ENCODE measurements at regions not wholly inside any gene's neighbourhood (a gene's known extent, or its start where the extent isn't known, plus 50 kb on each side); places are given as distances from the start of the nearest gene placed in this dataset.

- H3K36me3 ChIP-seq = no peaks in the 10 kb centered on the region
- no peak overlapping the region for H3K4me3 ChIP-seq
- H3K27me3 ChIP-seq = no peaks in the 10 kb centered on the region
- TF ChIP-seq CTCF (IDR thresholded peaks at IDR 0.05) = no peak
- intact Hi-C loops (cut with DNase I; ENCODE audit: low total_unique reads) = no loop called here
- no peak for DNase-seq
- H3K4me1 ChIP-seq = no peaks in the 10 kb centered on the region
- H3K9me3 ChIP-seq = no peaks in the 10 kb centered on the region
- no peak overlapping the region for H3K27ac ChIP-seq
Observed at GRCh38 chr2:12841021-12841420, 124.3 kb downstream of the TRIB2 start.

GRCh38 chr2:12842917-12843316 is 126.2 kb downstream of the TRIB2 start:
- Histone ChIP-seq H3K4me3 (no peak overlapping the region), H3K27ac (no peak overlapping the region), H3K9me3 (no peaks in the 10 kb centered on the region), H3K27me3 (no peaks in the 10 kb centered on the region), H3K4me1 (no peaks in the 10 kb centered on the region), H3K36me3 (no peaks in the 10 kb centered on the region)
- no peak for TF ChIP-seq CTCF (IDR thresholded peaks at IDR 0.05)
- intact Hi-C loops (cut with DNase I; ENCODE audit: low total_unique reads) = no loop called here
- no peak for DNase-seq

GRCh38 chr2:12844511-12844910 is 127.8 kb downstream of the TRIB2 start:
- H3K4me1 ChIP-seq = no peaks in the 10 kb centered on the region
- intact Hi-C loops (cut with DNase I; ENCODE audit: low total_unique reads) = no loop called here
- TF ChIP-seq CTCF (IDR thresholded peaks at IDR 0.05) = no peak
- H3K4me3 ChIP-seq = no peak overlapping the region
- H3K36me3 ChIP-seq = no peaks in the 10 kb centered on the region
- no peak overlapping the region for H3K27ac ChIP-seq
- DNase-seq = no peak
- no peaks in the 10 kb centered on the region for H3K9me3 ChIP-seq
- no peaks in the 10 kb centered on the region for H3K27me3 ChIP-seq

- no peaks in the 10 kb centered on the region for H3K9me3 ChIP-seq
- intact Hi-C loops (cut with DNase I; ENCODE audit: low total_unique reads) = no loop called here
- no peak for TF ChIP-seq CTCF (IDR thresholded peaks at IDR 0.05)
Observed at GRCh38 chr2:12847694-12848575, 131.2 kb downstream of the TRIB2 start.

GRCh38 chr2:12852135-12852534 is 135.4 kb downstream of the TRIB2 start:
- no peak for DNase-seq
- no peak overlapping the region for H3K4me3 ChIP-seq
- H3K27ac ChIP-seq = no peak overlapping the region
- no peaks in the 10 kb centered on the region for H3K4me1 ChIP-seq
- no peak for TF ChIP-seq CTCF (IDR thresholded peaks at IDR 0.05)
- H3K36me3 ChIP-seq = no peaks in the 10 kb centered on the region
- no peaks in the 10 kb centered on the region for H3K9me3 ChIP-seq
- intact Hi-C loops (cut with DNase I; ENCODE audit: low total_unique reads) = no loop called here
- no peaks in the 10 kb centered on the region for H3K27me3 ChIP-seq

More at GRCh38 chr2:12847694-12848575, 131.2 kb downstream of the TRIB2 start:
- no peaks in the 10 kb centered on the region for H3K36me3 ChIP-seq
- H3K4me1 ChIP-seq = no peaks in the 10 kb centered on the region
- H3K27ac ChIP-seq = no peak overlapping the region
- no peak for DNase-seq
- H3K27me3 ChIP-seq = no peaks in the 10 kb centered on the region
- no peak overlapping the region for H3K4me3 ChIP-seq

Data from tibial artery (tissue), 4 donors.